Retinal pigment epithelial cell (primary cell): ENCODE measurements at regions not wholly inside any gene's neighbourhood (a gene's known extent, or its start where the extent isn't known, plus 50 kb on each side); places are given as distances from the start of the nearest gene placed in this dataset.

Source experiments
- DNase-seq: peaks from one replicate; pipeline ENCODE4 v3.0.0-alpha.2; 2010; ENCODE audit warnings: low read depth
- H3K4me3 ChIP-seq: 2 replicates; pipeline ENCODE4 v1.5.1; 2011; ENCODE audit warnings: mild to moderate bottlenecking, low read length, control low read depth, moderate library complexity
- TF ChIP-seq, protein P1 (sequence below): conservative IDR thresholded peaks from 2 replicates; pipeline ENCODE4 v1.5.1; 2011; ENCODE audit warnings: low read depth, low read length, control low read depth, inconsistent platforms

DNA sequence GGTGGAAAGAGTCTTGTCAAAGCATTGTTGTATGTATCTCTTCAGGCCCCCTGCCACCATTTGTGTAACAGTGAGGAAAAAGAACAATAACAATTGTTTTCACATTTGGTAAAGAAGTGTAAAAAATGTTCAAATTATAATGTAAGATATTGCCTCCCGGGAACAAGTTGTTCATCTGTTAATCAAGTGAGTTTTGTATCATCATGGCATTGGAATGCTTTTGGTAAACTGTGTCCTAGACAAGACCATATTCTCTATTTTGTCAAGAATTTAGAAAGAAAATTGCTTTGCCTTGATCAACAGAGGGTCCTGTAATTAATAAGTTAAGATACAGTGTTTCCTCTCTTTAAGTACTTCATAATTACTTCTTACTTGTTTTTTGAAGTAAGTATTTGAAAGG is 692.0 kb upstream of the NR5A2 start:
- no peak overlapping the region for H3K4me3 ChIP-seq
- TF ChIP-seq, protein P1, sequence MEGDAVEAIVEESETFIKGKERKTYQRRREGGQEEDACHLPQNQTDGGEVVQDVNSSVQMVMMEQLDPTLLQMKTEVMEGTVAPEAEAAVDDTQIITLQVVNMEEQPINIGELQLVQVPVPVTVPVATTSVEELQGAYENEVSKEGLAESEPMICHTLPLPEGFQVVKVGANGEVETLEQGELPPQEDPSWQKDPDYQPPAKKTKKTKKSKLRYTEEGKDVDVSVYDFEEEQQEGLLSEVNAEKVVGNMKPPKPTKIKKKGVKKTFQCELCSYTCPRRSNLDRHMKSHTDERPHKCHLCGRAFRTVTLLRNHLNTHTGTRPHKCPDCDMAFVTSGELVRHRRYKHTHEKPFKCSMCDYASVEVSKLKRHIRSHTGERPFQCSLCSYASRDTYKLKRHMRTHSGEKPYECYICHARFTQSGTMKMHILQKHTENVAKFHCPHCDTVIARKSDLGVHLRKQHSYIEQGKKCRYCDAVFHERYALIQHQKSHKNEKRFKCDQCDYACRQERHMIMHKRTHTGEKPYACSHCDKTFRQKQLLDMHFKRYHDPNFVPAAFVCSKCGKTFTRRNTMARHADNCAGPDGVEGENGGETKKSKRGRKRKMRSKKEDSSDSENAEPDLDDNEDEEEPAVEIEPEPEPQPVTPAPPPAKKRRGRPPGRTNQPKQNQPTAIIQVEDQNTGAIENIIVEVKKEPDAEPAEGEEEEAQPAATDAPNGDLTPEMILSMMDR = no peak
- DNase-seq = no peak

GRCh38 chr1:199336745-199337640 is 690.5 kb upstream of the NR5A2 start:
- DNase-seq = no peak
- TF ChIP-seq, protein P1 = no peak

DNA sequence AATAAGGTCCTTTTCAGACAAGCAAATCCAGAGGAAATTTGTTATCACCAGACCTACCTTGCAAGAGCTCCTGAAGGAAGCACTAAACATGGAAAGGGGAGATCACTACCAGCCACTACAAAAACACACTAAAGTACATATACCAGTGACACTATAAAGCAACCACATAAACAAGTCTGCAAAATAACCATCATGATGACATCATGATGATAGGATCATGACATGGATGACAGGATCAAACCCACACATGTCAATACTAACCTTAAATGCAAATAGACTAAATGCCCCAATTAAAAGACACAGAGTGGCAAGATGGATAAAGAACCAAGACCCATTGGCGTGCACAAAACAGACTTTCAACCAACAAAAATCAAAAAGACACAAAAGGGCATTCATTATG is 688.8 kb upstream of the NR5A2 start:
- TF ChIP-seq, protein P1 = no peak
- H3K4me3 ChIP-seq = no peak overlapping the region
- DNase-seq = no peak

More at GRCh38 chr1:199336745-199337640, 690.5 kb upstream of the NR5A2 start:
- no peak overlapping the region for H3K4me3 ChIP-seq

DNA sequence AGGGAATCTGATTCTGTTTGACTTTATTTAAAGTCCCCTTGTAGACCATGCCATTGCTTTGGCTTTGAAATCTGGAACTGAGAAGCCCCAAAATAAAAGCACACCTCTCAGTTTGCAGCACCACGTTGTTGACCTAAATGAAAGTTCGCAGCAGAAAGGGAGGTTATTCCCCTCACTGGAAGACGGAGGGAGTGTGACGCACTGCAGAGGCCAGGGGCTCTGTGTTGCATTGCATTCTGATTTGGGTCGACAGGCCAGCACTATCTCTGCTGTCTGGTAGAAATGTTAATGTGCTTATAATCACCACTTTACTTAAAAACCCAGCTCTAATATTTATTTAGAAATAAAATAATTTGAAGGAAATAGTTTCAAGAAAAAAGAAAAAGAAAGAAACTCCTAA is 675.2 kb upstream of the NR5A2 start:
- no peak overlapping the region for H3K4me3 ChIP-seq
- TF ChIP-seq, protein P1 = no peak
- no peak for DNase-seq

DNA sequence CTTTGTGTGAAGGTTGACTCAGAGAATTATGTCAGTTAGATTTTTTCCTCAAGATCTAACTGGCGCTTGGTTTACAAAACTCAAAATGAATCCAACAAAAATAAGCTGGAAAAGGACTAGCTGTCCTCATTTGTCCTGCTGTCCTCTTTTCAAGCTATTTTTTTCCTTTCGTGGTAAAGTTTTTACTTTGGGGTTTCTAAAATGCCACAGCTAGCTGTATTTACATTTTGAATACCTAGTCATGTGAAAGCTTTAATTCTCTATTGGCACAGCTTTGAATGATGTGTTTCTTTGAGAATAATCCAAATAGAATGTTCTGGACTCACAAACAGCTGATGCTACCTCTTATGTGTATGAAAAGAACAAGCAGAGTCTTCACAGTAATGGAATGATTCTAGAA is 673.6 kb upstream of the NR5A2 start:
- DNase-seq = peak; percentile 66
- TF ChIP-seq, protein P1 = no peak

GRCh38 chr1:199356561-199356960 is 670.9 kb upstream of the NR5A2 start:
- TF ChIP-seq, protein P1 = no peak
- no peak overlapping the region for H3K4me3 ChIP-seq
- DNase-seq = no peak

More for the DNA sequence above, 673.6 kb upstream of the NR5A2 start:
- H3K4me3 ChIP-seq = no peak overlapping the region

GRCh38 chr1:199357599-199357998 is 669.9 kb upstream of the NR5A2 start:
- no peak for DNase-seq
- no peak overlapping the region for H3K4me3 ChIP-seq
- TF ChIP-seq, protein P1 = no peak
